Cerebellar cortex (tissue), 1 donor: ENCODE measurements at regions not wholly inside any gene's neighbourhood (a gene's known extent, or its start where the extent isn't known, plus 50 kb on each side); places are given as distances from the start of the nearest gene placed in this dataset.

Experiments used
- DNase-seq: peaks from one replicate; pipeline ENCODE4 v3.0.0-alpha.2; 2015; ENCODE audit warnings: low spot score

DNA sequence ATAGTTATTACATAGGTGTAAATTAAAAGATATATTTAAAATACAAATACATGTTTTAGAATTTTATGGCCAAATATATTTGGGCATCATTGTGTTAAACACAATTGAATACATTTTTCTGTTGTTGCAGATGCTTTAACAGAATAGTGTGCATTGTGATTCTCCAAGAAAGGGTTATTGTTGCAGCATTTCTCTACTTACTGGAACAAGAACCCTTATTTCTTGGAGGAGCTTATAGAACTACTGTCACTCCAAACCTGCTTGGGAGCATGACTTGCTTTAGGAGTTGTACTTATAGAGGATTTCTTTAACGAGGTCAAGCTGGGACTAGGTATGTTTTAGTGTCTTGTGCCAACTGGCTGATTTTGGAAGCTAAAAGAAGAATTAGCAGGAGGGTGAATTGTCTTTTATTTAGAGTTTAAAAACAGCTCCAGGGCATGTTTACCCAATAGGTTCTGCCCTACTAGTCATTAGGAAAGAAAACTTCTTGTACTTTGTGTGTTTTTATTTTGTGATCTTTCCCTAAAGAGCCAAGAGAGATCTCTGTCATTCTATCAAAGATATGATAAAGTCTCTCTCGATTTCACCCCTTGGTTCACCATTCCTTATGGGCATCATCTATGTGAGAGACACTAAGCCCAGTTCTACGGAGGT is 279.8 kb upstream of the SALL1 start:
- no peak for DNase-seq

DNA sequence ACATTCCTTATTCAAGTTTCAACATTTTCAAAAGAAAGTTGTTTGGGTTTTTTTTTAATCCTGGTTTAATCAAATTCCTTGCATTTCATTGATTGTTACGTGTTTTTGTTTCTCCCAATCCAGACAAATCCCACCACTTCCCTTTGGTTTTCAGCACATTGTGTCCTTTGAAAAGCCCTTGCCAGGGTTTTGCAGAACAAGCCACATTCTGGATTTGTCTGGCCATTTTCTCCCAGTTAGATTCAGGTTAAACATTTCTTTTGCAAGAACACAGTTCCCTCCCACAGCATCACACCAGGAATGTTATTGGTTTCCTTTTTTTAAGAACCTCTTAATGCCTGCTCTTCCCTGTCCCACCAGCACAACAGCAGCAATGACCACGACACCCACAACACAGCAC is 278.0 kb upstream of the SALL1 start:
- no peak for DNase-seq

DNA sequence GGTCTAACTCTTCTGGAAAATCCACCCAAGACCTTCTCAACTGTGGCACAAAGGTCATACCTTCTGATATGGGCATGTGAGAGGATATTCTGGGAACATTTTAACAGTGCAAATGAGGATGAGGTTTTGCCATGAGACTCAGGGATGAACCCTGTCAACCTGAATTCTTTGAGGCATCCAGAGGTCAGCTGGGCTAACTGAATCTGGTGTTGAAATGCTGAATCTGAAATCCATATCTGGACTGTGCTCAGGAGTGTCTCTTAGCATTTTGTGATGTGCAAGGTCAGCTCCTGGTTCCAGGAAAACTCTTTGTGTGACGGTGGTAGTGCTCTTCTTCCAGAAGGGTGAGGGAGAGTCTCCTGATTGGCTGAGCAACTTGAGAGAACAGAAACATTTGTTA is 276.0 kb upstream of the SALL1 start:
- no peak for DNase-seq

DNA sequence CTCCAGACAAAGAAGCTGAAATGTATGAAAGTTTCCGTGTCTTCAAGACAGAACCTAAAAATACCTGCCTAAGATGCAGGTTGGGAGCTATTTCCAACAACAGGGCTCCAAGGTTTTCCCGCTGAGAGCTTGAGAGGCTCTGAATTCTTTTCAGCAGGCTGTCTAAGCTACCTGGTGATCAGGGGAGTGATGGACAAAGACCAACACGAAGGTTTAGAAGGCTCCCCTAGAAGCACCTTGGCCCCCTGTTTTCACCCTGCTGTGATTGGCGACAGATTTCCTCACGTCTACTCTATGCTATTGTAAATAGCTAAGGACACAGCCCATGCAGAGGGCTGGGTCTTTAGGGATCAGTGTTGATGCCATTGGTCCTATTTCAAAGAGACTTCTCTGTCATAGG is 275.2 kb upstream of the SALL1 start:
- DNase-seq: no peak

DNA sequence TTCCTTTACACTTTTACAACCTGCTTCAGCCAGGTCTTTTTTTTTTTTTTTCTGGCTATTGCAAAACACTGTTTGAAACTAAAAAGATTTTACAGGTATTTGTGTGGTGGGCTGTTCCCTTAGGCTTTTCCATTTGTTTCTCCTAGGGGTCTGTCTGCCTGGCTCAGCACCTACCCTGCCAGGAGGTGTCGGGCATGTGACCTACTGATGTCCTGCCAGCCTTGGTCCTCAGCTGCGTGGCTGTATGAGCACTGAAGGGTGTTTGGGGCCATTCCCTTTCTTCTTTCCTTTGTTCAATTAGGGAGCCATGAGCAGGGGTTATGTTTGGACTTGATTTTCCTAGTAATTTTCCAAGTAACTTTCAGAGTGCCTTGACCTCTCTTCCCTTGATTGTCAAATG is 269.2 kb upstream of the SALL1 start:
- no peak for DNase-seq

DNA sequence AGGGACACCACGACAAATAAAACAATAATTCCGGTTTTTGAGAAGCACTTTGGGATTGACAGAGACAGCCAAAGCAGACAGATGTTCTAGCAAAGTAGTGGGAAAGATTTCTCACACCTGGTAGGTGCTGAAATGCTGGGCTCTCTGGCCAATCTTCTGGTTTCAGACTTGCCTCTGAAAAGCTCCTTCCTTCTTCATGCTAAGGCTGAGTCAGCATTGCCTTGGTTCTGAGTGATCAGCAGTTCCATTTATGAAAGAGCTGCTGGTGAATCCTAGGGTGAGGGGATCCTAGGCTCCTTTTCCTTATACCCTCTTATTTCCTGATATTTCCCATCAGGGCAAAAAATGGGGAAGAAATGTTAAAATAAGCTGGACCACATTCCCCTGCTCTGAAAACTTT is 268.7 kb upstream of the SALL1 start:
- no peak for DNase-seq

DNA sequence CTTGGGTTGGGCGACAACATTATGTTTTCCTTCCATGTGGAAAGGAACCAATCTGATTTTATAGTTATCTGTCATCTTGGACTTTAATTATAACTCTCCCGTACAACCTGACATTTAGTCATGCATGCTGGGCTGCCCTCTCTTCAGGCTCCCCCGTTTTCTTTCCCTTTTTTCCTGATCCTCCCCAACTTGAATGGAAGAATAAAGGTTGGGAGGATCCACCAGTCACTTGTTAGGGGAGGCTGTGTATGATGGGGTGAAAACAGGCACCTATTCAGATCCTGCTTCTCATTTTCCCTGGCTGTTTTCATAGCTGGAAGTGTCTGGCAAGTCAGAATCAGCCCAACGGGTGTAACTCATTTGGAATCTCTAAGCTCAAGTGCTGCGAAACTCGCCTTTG is 267.2 kb upstream of the SALL1 start:
- DNase-seq: no peak

DNA sequence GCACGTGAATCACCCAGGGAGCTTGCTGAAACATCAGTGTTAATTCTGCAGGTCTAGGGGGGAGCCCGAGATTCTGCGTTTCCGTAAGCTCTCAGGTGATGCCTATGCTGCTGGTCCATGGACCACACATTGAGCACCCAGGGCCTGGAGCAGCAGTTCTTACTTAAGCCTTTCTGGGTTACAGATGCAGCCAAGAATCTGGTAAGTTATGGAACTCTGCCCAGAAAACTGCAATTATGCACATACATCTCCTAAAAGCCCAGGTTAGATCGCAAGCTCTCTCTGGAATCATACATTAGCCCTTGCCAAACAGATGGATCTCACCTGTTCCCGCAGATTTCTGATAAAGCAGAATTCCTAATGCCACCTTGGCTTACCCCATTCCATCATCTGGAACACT is 265.9 kb upstream of the SALL1 start:
- DNase-seq: no peak

DNA sequence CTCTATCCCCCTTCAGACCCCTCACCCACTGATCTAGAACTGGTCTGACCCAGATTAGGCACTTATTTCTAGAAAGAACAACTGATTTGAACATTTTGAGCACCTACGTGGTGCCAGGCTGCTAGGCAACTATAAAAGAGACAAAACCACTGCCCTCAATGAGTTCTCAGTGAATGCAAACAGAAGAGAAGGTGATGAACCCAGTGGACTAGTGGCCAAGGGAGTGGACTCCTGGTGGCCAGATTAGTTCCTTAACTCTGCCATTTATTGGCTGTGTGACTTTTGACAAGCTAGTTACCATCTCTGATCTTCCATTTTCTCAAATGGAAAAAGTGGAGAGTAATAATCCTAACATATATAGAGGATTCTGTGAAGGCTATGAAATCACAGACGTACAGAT is 259.1 kb upstream of the SALL1 start:
- no peak for DNase-seq

DNA sequence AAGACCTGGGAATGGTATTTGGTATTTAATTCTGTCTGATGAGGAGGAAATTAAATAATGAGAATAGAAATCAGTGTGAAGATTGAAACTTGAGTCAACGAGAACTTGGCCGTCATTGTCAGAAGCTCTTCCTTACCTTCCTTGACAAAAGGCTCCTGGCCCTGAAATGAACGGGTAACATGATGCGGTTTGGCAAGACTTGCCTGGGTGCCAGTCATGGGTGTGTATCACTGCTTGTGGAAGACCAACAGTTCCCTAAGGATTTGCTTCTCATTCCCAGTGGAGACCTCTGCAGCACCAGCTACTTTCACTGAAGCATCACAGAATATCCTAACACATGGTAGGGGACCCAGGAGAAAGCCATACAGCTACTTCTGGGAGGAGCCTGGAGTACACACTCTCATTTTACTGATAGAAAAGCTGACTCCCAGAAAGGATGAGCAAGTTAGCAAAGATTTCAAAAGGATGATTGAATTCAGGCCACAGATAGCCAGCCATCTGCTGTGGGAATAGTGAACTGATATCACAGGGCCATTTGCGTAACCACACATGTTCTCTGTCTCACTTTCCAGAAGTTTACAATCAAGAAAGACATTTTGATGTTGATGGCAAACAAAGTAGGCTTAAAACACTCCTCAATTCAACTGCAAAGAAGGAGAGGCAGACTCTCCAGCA is 258.1 kb upstream of the SALL1 start:
- no peak for DNase-seq

DNA sequence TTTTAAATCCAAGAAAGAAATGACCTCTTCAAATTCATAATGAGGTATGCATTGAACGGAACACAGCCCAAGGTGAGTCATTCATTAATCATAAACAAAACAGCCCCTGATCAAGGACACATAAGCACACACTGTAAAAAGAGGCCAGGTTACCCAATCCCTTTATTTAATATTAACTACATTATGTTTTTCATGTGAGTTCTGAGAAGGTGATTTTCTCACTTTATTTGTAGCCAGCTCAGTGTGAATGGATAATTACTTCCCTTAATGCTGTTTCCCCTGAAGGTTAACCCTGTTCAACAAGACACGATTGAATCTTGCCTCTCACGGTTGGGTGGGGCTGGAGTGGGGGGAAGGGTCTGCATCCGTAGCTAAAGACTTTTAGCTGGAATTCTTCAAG is 257.3 kb upstream of the SALL1 start:
- no peak for DNase-seq

DNA sequence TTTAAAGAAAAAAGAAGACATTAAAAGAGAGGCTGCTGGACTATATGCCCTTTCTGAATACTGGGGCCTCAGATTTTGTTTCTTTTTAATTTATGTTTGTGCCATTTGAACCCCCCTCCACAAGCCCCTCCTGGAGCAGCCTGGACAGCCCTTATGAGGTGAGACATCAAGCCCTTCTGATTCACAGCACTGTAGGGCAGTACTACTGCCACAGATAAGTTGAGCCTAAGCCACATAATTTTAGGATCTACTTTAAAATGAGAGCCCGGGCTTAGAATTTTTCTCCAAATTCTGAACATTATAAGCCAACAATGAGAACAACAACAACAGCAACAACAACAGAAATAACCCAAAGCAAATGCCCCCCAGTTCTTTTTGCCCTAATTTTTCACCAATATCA is 256.9 kb upstream of the SALL1 start:
- DNase-seq: no peak

DNA sequence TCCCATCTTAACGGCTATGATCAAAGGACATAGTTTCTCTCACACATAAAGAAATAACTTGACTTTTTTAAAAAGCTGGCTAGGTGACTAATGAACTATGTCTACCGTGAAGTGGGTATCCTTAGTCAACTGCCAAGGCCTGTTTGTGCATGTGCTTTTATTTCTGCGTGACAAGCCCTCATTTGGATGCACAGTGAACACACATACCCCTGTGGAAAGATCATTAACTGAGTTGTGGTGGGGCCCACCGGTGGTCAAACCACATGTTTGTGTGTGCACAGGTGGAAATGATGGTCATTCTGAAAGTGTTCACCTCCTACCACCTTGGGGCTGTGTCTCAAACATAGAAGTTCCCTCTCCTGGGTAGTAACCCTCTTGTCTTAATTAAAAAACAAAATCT is 256.1 kb upstream of the SALL1 start:
- DNase-seq: no peak

DNA sequence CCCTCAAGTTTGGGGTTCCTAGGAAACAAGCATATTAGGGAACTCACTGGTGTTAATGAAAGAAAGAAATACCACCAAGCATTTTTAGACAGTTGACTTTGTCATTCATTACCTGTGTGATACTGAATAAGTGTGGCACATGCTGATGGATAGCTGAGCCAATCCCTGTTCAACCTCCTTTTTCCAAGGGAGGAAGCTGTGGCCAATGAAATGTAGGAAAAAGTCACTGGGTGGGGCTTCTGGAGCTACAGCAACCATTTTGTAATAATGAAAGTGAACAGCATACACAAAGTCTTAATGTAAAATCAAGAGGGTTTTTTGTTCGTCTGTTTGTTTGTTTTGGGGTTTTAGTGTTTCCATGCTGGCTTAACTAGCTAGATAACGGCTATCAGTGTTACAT is 254.3 kb upstream of the SALL1 start:
- no peak for DNase-seq

DNA sequence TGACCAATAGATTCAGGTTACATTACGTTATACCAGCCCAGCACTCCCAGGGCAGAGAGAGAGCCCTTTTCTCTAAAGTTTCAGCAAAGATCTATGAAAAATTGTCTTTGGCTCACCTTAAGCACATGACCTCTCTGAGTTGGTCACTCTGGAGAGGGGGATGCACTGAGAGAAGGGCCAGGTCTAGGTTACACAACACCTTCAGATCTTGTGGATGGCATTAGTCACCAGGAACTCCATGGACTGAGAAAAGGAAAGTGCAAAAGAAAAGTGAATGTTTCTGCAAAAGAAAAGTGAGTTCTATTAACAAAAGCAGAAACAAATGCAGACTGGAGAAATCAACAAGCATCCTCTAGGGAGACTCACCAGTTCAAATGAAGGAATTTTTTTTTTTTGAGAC is 253.3 kb upstream of the SALL1 start:
- no peak for DNase-seq

DNA sequence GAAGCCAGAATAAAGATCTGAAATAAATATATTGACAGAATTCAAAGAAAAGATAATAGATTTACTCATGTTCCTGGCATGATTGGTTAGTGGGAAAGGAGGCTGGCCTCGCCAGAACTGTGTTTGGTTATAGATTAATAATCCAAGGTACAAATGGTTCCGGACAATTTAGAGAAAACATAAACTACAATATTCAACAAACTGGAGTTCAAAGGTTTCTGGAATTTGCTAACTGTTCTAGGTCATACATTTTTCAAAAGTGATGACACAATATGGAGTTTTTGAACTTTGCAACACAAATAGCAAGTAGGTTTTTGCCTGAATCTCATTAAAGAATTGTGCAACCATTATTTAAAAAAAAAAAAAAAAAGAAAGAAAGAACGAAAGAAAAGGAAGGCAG is 251.7 kb upstream of the SALL1 start:
- no peak for DNase-seq

DNA sequence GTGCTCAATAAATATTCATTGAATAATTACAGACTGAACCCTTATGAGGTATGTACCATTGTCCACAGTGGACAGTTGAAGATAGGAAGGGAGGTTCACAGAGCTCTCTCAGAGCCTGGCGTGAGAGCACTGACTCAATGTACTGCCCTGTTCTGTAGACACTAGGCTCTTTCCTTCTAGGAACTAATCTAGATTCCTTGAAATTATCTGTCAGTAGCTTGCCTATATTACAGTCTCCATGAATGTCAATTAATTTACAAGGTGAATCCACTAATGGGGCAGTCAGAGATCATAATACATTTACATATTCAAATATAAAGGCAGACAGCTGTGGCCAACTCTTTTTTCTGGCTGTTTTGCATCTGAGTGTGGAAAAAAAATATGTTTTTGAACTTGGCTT is 251.2 kb upstream of the SALL1 start:
- no peak for DNase-seq

DNA sequence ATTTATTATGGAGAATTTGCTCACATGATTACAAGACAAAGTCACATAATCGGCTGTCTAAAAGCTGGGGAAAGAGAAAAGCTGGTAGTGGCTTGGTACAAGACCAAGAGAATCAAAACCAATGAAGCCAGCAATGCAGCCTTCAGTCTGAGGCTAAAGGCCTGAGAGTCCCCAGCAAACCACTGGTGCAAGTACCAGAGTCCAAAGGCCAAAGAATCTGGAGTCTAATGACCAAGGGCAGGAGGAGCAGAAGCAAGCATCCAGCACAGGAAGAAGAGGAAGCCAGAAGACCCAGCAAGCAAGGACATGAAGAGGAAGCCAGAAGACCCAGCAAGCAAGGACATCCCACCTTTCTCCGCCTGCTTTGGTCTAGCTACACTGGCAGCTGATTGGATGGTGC is 250.6 kb upstream of the SALL1 start:
- DNase-seq: no peak

DNA sequence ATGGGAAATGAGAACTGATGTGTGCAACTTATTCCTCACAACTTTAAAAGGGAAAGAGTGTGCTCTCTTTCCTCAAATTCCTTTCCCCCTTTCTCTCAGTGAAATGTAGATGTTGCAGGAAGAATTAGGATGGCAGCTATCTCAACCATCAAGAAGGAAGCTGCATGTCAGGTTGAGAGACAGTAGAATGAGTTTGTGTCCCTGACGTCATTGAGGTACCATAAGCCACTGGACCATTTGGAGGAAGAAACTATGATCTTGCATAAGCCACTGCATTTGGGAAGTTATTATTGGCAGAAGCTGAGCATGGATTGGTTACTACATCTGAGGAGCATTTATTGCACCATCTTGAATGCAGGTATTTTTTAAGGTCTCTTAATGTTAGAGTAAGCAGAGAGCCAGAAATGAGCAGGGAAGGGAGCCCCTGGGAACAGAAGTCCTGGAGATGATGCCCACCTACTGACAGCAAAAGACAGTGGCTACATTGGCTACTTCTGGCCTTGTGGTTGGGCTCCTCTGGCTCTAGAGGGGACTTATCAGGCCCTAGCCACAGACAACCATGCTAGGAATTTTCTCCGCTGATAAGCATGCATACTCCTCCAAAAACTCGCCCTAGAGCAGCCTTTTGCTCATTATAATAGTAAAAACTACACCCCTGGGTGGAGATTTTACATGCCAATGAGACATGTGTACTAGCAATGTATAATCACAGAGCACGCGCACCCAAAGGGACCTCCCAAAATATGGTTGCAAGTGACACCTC is 249.0 kb upstream of the SALL1 start:
- DNase-seq: no peak

DNA sequence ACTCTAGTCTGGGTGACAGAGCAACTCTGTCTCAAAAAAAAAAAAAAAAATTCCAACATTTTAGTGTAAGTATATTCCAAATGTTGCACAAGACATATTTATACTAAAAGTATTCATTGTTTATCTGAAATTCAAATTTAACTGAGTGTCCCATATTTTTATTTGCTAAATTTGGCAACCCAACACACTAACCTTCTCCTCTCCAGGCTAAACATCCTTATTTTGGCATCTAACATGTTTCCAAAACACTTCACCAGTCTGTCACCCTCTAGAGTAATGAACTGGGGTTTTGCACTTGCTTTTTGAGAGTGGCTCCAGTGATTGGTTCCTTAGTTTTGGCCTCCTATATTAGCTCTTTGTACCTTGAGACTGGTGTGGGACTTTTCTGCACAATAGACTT is 243.4 kb upstream of the SALL1 start:
- DNase-seq: no peak

DNA sequence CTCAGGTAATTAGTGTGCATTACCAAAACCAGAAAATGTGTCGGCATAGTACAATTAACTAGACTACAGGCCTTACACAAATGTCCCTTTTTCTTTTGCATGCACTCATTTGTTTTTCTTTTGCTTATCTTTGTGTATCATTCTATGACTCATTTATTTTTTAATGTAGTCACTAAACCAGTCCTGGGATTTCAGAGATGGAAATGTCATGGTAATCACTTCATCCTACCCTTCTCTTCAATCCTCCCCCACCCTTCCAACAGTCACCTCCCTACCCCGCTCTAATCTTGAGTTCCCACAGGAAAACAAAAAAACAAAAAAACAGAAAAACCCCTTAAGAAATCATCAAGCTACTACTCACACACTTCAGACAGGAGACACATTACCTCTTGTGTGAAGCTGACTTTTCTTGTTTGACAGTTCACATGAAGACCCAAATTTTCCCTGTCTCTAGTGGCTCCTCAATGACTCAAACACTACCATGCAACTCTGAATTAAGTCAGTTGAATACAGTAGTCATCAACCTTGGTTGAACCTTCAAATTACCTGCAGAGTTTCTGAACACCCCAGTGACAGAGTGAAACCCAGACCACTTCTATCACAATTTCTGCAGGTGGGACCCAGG is 242.4 kb upstream of the SALL1 start:
- DNase-seq: no peak

DNA sequence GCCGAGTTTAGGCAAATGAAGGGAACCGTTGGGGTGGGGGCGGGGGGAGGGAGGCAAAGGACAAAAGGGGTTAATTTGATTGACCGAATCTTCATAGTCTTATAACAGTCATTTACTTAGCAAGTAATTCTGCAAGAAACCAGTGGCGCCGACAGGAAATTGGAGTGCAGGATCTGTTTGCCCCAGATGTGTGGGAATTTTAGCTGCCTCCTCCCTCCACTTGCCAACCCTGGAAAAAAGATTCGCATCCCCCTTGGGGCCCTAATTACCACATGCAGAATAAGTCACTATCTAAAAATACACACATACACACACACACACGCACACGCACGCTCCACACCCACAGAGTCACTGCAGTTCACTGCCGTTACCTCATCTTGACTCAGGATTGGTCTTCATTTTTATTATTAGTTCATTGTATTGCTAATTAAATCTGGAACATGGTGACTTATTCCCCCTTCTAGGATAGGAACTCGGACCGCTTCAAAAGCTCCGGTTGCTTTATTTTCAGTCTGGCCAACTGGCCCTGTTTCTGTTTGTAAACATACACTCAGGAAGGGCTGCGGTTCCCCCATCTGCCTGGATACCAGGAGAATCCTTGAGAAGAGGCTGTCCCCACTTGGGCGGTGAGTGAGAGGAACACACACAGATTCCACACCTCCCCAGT is 241.6 kb upstream of the SALL1 start:
- DNase-seq: no peak
